ENCODE measurements at regions not wholly inside any gene's neighbourhood (a gene's known extent, or its start where the extent isn't known, plus 50 kb on each side); places are given as distances from the start of the nearest gene placed in this dataset.

GRCh38 chr6:14456941-14457340 lies 339.4 kb downstream of the CD83 start:
- TF ChIP-seq SRSF4 (IDR thresholded peaks at IDR 0.05; ENCODE audit: low read depth, low read length, poor library complexity, severe bottlenecking) = no peak
- TF ChIP-seq ZBTB7A (CRISPR knock-in tag; IDR thresholded peaks at IDR 0.05) = no peak
- TF ChIP-seq SSRP1 (CRISPR knock-in tag; IDR thresholded peaks at IDR 0.05) = no peak
- no peak for TF ChIP-seq SP1 (IDR thresholded peaks at IDR 0.05)
- no peak for TF ChIP-seq SP1 (CRISPR knock-in tag; IDR thresholded peaks at IDR 0.05)
- no peak for TF ChIP-seq FOXA1 (IDR thresholded peaks at IDR 0.05)
- TF ChIP-seq FOXA1 (CRISPR knock-in tag; IDR thresholded peaks at IDR 0.05) = no peak
- TF ChIP-seq ZBTB21 (CRISPR knock-in tag; IDR thresholded peaks at IDR 0.05) = no peak
- TF ChIP-seq MATR3 (CRISPR knock-in tag; IDR thresholded peaks at IDR 0.05) = no peak
- TF ChIP-seq, protein P1, sequence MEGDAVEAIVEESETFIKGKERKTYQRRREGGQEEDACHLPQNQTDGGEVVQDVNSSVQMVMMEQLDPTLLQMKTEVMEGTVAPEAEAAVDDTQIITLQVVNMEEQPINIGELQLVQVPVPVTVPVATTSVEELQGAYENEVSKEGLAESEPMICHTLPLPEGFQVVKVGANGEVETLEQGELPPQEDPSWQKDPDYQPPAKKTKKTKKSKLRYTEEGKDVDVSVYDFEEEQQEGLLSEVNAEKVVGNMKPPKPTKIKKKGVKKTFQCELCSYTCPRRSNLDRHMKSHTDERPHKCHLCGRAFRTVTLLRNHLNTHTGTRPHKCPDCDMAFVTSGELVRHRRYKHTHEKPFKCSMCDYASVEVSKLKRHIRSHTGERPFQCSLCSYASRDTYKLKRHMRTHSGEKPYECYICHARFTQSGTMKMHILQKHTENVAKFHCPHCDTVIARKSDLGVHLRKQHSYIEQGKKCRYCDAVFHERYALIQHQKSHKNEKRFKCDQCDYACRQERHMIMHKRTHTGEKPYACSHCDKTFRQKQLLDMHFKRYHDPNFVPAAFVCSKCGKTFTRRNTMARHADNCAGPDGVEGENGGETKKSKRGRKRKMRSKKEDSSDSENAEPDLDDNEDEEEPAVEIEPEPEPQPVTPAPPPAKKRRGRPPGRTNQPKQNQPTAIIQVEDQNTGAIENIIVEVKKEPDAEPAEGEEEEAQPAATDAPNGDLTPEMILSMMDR (CRISPR knock-in tag; IDR thresholded peaks at IDR 0.05) = no peak
- TF ChIP-seq ZNF24 (IDR thresholded peaks at IDR 0.05) = no peak
- TF ChIP-seq, protein P2, sequence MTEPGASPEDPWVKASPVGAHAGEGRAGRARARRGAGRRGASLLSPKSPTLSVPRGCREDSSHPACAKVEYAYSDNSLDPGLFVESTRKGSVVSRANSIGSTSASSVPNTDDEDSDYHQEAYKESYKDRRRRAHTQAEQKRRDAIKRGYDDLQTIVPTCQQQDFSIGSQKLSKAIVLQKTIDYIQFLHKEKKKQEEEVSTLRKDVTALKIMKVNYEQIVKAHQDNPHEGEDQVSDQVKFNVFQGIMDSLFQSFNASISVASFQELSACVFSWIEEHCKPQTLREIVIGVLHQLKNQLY (CRISPR knock-in tag; IDR thresholded peaks at IDR 0.05) = no peak

All from HepG2 (cell line).